Stimulated activated CD4-positive, alpha-beta T cell treated with anti-CD3 and anti-CD28 coated beads, Interleukin-15, amount 100 ng/mL, for 1 hour (primary cell): ENCODE measurements at regions not wholly inside any gene's neighbourhood (a gene's known extent, or its start where the extent isn't known, plus 50 kb on each side); places are given as distances from the start of the nearest gene placed in this dataset.

ENCODE experiments used
- DNase-seq, 2 donors: peaks; one replicate each; pipeline ENCODE4 v3.0.0-alpha.2; 2020; ENCODE audit warnings: low read depth in 1 of 2, low spot score in 1 of 2

GRCh38 chr19:31120952-31121351 is 228.3 kb downstream of the TSHZ3 start:
- DNase-seq: no peak

DNA sequence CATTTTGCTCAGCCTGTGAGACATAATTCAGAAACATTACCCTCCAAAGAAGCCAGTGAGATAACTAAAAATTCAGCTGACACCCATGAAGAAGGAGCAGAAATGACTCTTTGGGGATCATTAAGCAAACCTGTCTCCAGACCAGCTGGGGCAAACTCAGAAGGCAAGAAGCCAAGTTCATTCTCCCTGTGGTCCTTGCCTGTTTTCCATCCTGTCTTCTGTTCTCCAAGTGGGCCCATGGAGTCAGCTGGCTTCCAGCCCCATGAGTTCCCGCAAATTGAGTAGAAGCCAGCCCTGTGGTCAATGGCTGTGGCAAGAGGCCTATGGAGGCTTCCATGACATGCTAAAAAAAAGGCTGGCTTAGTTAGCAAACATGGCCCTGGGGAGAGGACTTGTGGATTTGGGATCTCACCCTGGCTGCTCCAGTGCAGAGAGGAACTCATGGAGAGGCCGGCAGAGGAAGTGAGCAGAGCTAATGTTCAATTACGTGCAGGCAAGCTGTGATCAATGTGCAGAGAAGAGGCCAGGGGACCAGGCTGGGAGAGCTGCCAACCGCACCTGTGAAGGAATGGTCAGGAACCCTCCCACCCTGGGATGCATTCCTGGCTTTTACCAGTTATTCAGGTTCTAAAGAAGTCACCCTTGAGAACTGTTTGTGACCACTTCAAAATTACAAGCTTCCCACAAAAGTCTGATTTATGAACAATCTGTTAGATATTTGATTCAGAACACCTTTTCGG is 229.1 kb downstream of the TSHZ3 start:
- DNase-seq: no peak

- DNase-seq: no peak
Observed at GRCh38 chr19:31118986-31119385, 230.2 kb downstream of the TSHZ3 start.

GRCh38 chr19:31118287-31118955 is 230.8 kb downstream of the TSHZ3 start:
- no peak for DNase-seq

GRCh38 chr19:31114585-31114984 is 234.7 kb downstream of the TSHZ3 start:
- no peak for DNase-seq

GRCh38 chr19:31113293-31113692 is 235.9 kb downstream of the TSHZ3 start:
- DNase-seq: no peak

DNA sequence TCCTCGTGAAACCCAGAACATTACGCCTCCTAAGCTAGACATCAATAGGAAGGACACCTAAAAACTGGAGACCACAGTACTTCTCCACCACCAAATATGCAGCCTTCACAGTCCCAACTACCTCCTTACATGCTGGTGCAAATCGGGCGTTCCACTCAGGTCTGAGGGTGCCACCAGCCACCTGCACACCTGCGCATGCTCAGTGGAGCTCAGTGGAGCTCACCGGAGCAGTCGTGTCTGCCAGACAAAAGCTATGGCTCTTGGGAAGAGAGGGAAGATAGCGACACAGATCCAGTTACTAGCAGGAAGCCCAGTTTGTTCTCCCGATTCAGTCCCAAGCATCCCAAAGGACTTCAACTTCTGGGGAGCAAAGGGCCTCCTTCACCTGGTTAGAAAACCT is 237.1 kb downstream of the TSHZ3 start:
- no peak for DNase-seq

- no peak for DNase-seq
Observed at GRCh38 chr19:31111741-31112140, 237.5 kb downstream of the TSHZ3 start.

DNA sequence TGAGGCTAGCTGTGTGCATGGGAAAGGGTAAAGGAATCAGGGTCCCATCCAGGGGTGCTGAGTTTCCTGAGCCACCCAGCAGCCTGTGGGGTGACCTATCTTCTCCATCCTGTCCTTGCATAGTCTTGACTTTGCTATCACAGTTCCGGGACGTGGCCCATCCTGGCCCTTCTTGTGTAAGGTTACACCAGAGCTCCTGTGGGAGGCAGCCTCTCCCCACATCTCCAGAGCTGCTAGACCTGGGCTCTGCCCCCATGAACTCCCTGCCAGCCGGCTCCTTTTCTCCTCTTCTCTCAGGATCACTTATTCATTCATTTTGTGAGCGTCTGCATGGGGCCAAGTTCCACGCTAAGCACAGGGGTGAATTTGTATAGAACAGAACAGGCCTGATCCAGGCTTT is 238.9 kb downstream of the TSHZ3 start:
- no peak for DNase-seq

GRCh38 chr19:31109636-31110035 is 239.6 kb downstream of the TSHZ3 start:
- no peak for DNase-seq

DNA sequence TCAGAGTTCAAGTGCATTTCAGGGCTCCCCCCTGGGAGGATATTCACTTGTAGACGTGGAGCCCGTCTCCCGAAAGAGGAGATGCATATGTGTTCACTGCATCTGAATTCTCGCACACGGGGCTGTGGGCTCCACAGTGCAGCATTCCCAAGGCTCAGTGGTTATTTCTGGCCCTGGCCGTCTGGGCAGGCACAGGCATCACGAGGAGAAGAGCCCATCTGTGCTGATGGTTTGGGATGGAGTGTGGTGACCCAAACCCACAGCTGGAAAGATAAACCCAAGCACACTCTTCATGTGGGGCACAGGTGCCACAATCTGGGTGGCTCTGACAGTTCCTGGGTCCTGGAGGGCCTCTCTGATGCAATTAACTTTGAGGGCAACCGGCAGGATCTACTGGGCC is 242.1 kb downstream of the TSHZ3 start:
- no peak for DNase-seq

DNA sequence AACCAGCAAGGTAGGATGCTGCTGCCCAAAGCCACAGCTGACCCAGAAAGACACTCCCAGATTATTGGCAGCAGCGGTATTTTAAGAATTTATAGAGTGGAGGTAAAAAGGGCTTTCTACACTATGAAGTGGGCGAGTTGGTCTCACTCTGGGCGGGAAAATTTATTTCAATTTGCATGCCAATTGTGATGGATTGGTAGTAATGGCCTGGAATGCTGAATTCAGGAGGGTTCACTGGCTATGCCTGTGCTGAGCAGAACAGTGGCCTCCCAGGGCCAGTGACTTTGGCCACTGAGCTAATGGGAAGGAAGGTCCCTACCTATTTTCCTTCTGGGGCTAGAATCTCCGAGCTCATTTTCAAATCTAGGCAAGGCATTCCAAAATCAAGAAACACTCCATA is 243.5 kb downstream of the TSHZ3 start:
- DNase-seq: no peak

GRCh38 chr19:31104451-31104850 is 244.8 kb downstream of the TSHZ3 start:
- no peak for DNase-seq

GRCh38 chr19:31103228-31103627 is 246.0 kb downstream of the TSHZ3 start:
- DNase-seq: no peak

GRCh38 chr19:31102674-31103073 is 246.6 kb downstream of the TSHZ3 start:
- DNase-seq: no peak

GRCh38 chr19:31100981-31101380 is 248.3 kb downstream of the TSHZ3 start:
- DNase-seq: no peak

- DNase-seq: no peak
Observed at GRCh38 chr19:31100206-31100590, 249.0 kb downstream of the TSHZ3 start.

- no peak for DNase-seq
Observed at GRCh38 chr19:31099515-31100205, 249.6 kb downstream of the TSHZ3 start.

DNA sequence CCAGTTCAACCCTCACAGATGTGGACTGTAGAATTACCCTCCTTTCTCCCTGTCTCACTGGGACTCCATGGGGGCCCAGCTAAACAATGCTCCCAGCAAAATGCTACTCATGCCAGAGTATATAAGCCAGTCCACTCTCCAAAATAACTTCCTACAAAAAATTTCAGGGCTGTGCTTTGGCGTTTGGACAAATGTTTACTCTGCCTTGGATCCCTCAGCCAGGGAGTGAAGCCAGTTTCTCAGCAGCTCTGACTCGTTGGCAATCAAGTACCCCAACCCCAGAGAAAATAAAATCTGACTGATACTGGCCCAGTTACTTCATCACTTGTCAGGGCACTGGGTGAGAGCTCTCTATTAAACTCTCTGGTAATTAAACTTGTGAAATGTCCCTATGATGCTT is 250.4 kb downstream of the TSHZ3 start:
- DNase-seq: no peak

- DNase-seq: no peak
Observed at GRCh38 chr19:31096935-31097545, 252.2 kb downstream of the TSHZ3 start.

- no peak for DNase-seq
Observed at GRCh38 chr19:31096062-31096830, 253.0 kb downstream of the TSHZ3 start.
